SK-N-SH treated with all-trans-retinoic acid at 6 μM for 48 hours (cell line): ENCODE measurements at regions not wholly inside any gene's neighbourhood (a gene's known extent, or its start where the extent isn't known, plus 50 kb on each side); places are given as distances from the start of the nearest gene placed in this dataset.

Source experiments
- BACH2 ChIP-seq: fragments of 250-450 bp; sonication (Bioruptor Pico); IDR thresholded peaks from 2 replicates; pipeline ENCODE4 v1.9.0; 2021; ENCODE audit warnings: mild to moderate bottlenecking, borderline replicate concordance
- ISL1 ChIP-seq: fragments of 250-450 bp; sonication (Bioruptor Pico); IDR thresholded peaks from 2 replicates; pipeline ENCODE4 v2.1.2; 2022; ENCODE audit warnings: mild to moderate bottlenecking, moderate library complexity
- RARB ChIP-seq: fragments of 250-450 bp; sonication (Bioruptor Pico); IDR thresholded peaks from 2 replicates; pipeline ENCODE4 v1.8.0; 2021; ENCODE audit warnings: mild to moderate bottlenecking, moderate library complexity

DNA sequence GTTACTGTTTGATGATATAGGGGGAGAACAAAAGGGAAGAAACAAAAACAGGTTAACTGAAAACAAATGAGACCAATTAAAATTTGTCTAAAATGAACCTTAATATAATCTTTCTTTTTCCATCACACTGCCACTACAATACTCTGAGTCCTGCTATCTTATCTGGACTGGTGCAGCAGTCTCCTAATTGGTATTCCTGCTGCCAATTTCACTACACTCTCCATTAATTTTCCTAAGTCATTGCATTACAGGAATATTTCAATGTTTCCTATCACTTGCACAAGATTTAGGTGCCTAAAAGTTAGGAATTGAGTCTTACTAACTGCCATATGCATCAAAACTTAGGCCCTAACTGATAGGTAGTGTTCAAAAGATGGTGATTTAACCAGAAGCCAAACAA is 884.9 kb upstream of the MGAT4C start:
- TF ChIP-seq RARB (CRISPR knock-in tag): no peak
- peak; percentile 83 for TF ChIP-seq ISL1
- no peak for TF ChIP-seq BACH2 (CRISPR knock-in tag)
